ENCODE measurements at regions not wholly inside any gene's neighbourhood (a gene's known extent, or its start where the extent isn't known, plus 50 kb on each side); places are given as distances from the start of the nearest gene placed in this dataset.

DNA sequence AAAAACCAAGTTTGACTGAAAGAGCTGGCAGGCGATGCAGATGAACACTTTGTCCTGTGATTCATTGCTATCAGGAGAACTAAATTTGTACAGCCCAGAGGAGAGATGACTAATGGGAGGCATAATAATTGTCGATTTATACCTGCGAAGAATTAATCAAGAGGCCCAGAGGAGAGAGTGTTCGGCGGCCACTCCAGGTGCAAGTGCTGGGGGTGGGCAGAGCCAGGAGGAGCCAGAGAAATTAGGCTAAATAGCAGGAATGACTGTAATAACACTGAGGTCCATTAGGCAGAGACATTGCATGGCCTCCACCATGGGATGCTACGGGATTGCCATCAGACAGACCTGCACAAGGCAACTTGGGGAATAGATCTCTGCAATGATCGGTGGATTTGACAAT, 107.7 kb upstream of the UQCRFS1 start:
- no peak for DNase-seq (ENCODE audit: low spot score, unreplicated experiment)
- H3K27ac Mint-ChIP-seq: no peak overlapping the region
- peaks cover 1% of the 10 kb centered on the region for H3K4me1 Mint-ChIP-seq (ENCODE audit: low read depth)
- H3K36me3 Mint-ChIP-seq (ENCODE audit: insufficient read depth): no peaks in the 10 kb centered on the region
- no peaks in the 10 kb centered on the region for H3K9me3 Mint-ChIP-seq (ENCODE audit: low read depth)
- H3K27me3 Mint-ChIP-seq: peaks cover 29% of the 10 kb centered on the region
- TF ChIP-seq CTCF (IDR thresholded peaks at IDR 0.05; ENCODE audit: unreplicated experiment): no peak
- no peak overlapping the region for H3K4me3 Mint-ChIP-seq (ENCODE audit: low read depth)

- no peak for TF ChIP-seq CTCF (IDR thresholded peaks at IDR 0.05; ENCODE audit: unreplicated experiment)
- H3K9me3 Mint-ChIP-seq (ENCODE audit: low read depth): no peaks in the 10 kb centered on the region
- H3K27ac Mint-ChIP-seq: no peak overlapping the region
- DNase-seq (ENCODE audit: low spot score, unreplicated experiment): no peak
- H3K27me3 Mint-ChIP-seq: peaks cover 29% of the 10 kb centered on the region
- H3K36me3 Mint-ChIP-seq (ENCODE audit: insufficient read depth): no peaks in the 10 kb centered on the region
- H3K4me3 Mint-ChIP-seq (ENCODE audit: low read depth): no peak overlapping the region
- H3K4me1 Mint-ChIP-seq (ENCODE audit: low read depth): no peaks in the 10 kb centered on the region
Observed at GRCh38 chr19:29321116-29321515, 108.2 kb upstream of the UQCRFS1 start.

GRCh38 chr19:29323021-29323430, 110.1 kb upstream of the UQCRFS1 start:
- H3K27me3 Mint-ChIP-seq: peaks cover 41% of the 10 kb centered on the region
- H3K4me3 Mint-ChIP-seq (ENCODE audit: low read depth): no peak overlapping the region
- H3K36me3 Mint-ChIP-seq (ENCODE audit: insufficient read depth): no peaks in the 10 kb centered on the region
- no peak overlapping the region for H3K27ac Mint-ChIP-seq
- no peaks in the 10 kb centered on the region for H3K4me1 Mint-ChIP-seq (ENCODE audit: low read depth)
- DNase-seq (ENCODE audit: low spot score, unreplicated experiment): no peak
- TF ChIP-seq CTCF (IDR thresholded peaks at IDR 0.05; ENCODE audit: unreplicated experiment): no peak
- peaks cover 2% of the 10 kb centered on the region for H3K9me3 Mint-ChIP-seq (ENCODE audit: low read depth)

DNA sequence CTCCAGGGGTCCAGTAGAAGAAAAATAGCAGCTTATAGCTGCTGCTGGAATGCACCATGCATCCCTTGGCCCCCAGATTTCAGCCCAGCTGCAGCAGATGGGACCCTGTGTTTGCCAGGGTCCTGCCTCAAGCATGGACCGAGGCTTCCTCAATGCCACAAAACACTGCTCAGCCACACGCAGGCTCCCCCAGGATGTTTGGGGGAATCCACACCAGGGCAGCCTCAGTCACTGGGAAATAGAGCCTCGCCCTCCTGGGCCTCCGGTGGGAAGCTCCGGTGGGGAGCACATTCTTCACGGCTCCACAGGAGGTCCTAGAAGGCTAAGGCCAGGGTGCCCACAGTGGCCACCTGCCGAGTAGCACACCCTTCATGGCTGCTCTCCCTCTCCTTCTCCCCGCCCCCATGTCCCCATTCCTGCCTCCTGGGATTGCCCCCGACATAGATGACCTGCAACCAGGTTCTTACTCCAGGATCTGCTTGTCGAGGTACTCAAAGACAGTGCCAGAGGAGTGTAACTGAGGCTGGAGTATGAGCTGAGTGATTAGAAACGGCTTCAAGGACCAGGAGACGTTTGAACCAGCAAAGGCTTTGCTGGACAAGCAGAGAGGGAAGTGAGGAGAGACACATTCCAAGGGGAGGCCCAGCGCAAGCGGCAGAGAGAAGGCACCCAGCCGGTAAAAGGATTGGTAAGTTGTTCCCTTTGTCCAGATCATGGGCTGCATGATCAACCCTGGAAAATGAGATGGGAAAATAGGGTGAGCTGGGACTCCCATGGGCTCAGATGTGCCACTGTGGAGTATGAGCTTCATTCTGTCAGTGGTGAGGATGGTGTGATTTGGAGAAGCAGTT, 110.7 kb upstream of the UQCRFS1 start:
- no peak for DNase-seq (ENCODE audit: low spot score, unreplicated experiment)
- H3K27ac Mint-ChIP-seq: no peak overlapping the region
- H3K4me3 Mint-ChIP-seq (ENCODE audit: low read depth): no peak overlapping the region

DNA sequence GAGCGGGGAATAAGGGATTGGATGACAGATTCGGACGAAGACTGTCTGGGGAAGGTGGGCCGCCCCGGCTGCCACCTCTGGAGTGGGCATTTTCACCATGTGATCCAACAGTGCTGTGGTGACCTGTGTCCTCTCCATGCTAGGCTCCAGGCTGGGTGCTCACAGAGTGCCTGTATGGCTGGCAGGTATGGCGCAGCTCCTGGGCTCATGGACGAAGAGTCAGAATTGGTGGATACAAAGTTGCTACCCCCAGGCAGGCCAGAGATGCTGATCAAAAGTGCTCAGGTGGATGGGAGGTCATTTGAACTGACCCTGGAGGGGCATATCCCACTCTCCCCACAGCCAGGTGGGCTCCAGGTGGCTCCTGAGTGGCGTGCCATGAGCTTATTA, 111.3 kb upstream of the UQCRFS1 start:
- H3K27me3 Mint-ChIP-seq: peaks cover 38% of the 10 kb centered on the region
- DNase-seq (ENCODE audit: low spot score, unreplicated experiment): no peak

More for the DNA sequence above, 110.7 kb upstream of the UQCRFS1 start:
- Mint-ChIP-seq H3K9me3 (ENCODE audit: low read depth) (peaks cover 4% of the 10 kb centered on the region), H3K36me3 (ENCODE audit: insufficient read depth) (no peaks in the 10 kb centered on the region), H3K27me3 (peaks cover 41% of the 10 kb centered on the region), H3K4me1 (ENCODE audit: low read depth) (no peaks in the 10 kb centered on the region)
- TF ChIP-seq CTCF (IDR thresholded peaks at IDR 0.05; ENCODE audit: unreplicated experiment): no peak

More for the DNA sequence above, 111.3 kb upstream of the UQCRFS1 start:
- H3K9me3 Mint-ChIP-seq (ENCODE audit: low read depth): peaks cover 4% of the 10 kb centered on the region
- H3K4me3 Mint-ChIP-seq (ENCODE audit: low read depth): no peak overlapping the region
- no peaks in the 10 kb centered on the region for H3K4me1 Mint-ChIP-seq (ENCODE audit: low read depth)
- H3K36me3 Mint-ChIP-seq (ENCODE audit: insufficient read depth): no peaks in the 10 kb centered on the region
- TF ChIP-seq CTCF (IDR thresholded peaks at IDR 0.05; ENCODE audit: unreplicated experiment): no peak
- no peak overlapping the region for H3K27ac Mint-ChIP-seq
